22Rv1 (cell line): ENCODE measurements at regions not wholly inside any gene's neighbourhood (a gene's known extent, or its start where the extent isn't known, plus 50 kb on each side); places are given as distances from the start of the nearest gene placed in this dataset.

ENCODE experiments used
- CTCF ChIP-seq: fragments of 450-650 bp; IDR thresholded peaks from 2 replicates; pipeline ENCODE4 v1.5.1; 2017; ENCODE audit warnings: mild to moderate bottlenecking
- ZFX ChIP-seq: fragments of 450-650 bp; IDR thresholded peaks from 2 replicates; pipeline ENCODE4 v1.6.1; 2017; ENCODE audit warnings: antibody characterized with exemption, borderline replicate concordance

- no peak for TF ChIP-seq CTCF
- no peak for TF ChIP-seq ZFX
These were observed 273.7 kb downstream of the SLC6A15 start for GRCh38 chr12:84638811-84639368.
